GM21737 (cell line): ENCODE measurements at regions not wholly inside any gene's neighbourhood (a gene's known extent, or its start where the extent isn't known, plus 50 kb on each side); places are given as distances from the start of the nearest gene placed in this dataset.
"Not testable (repeated sequence)": the region's sequence is repeated elsewhere in the genome, so short reads cannot be mapped to it uniquely, and the experiment has no call there.

Experiments used
- ATAC-seq: cut with Tn5 transposase; IDR thresholded peaks from one replicate; pipeline ENCODE4 v1.9.1; 2021; ENCODE audit warnings: mild to moderate bottlenecking, moderate library complexity; ENCODE audit not compliant: unreplicated experiment

- ATAC-seq, result no peak
Measured at GRCh38 chr5:122599000-122599399, 175.9 kb upstream of the SNX2 start.

GRCh38 chr5:122600924-122601323, 174.0 kb upstream of the SNX2 start:
- ATAC-seq, result no peak

- no peak for ATAC-seq
Measured at GRCh38 chr5:122602700-122603099, 172.2 kb upstream of the SNX2 start.

- ATAC-seq, result no peak
Measured at GRCh38 chr5:122605236-122605635, 169.6 kb upstream of the SNX2 start.

GRCh38 chr5:122607818-122608217, 167.1 kb upstream of the SNX2 start:
- no peak for ATAC-seq

- no peak for ATAC-seq
Measured at GRCh38 chr5:122608222-122608621, 166.7 kb upstream of the SNX2 start.

GRCh38 chr5:122611406-122611805, 163.5 kb upstream of the SNX2 start:
- ATAC-seq, result no peak

GRCh38 chr5:122612901-122613300, 162.0 kb upstream of the SNX2 start:
- ATAC-seq, result no peak

GRCh38 chr5:122615146-122615545, 159.7 kb upstream of the SNX2 start:
- no peak for ATAC-seq

GRCh38 chr5:122615832-122616231, 159.0 kb upstream of the SNX2 start:
- ATAC-seq, result no peak

- ATAC-seq, result not testable (repeated sequence)
Measured at GRCh38 chr5:122618046-122618445, 156.8 kb upstream of the SNX2 start.

GRCh38 chr5:122620768-122621167, 154.1 kb upstream of the SNX2 start:
- not testable (repeated sequence) for ATAC-seq

GRCh38 chr5:122628714-122629113, 146.2 kb upstream of the SNX2 start:
- ATAC-seq, result not testable (repeated sequence)

GRCh38 chr5:122629121-122629677, 145.7 kb upstream of the SNX2 start:
- ATAC-seq, result no peak

- no peak for ATAC-seq
Measured at GRCh38 chr5:122638581-122638980, 136.3 kb upstream of the SNX2 start.

GRCh38 chr5:122639033-122639432, 135.8 kb upstream of the SNX2 start:
- ATAC-seq, result no peak

- ATAC-seq, result no peak
Measured at GRCh38 chr5:122639864-122640263, 135.0 kb upstream of the SNX2 start.

- no peak for ATAC-seq
Measured at GRCh38 chr5:122649080-122649479, 125.8 kb upstream of the SNX2 start.

- no peak for ATAC-seq
Measured at GRCh38 chr5:122653087-122654017, 121.5 kb upstream of the SNX2 start.

GRCh38 chr5:122656160-122656559, 118.7 kb upstream of the SNX2 start:
- ATAC-seq, result no peak

GRCh38 chr5:122656577-122656976, 118.3 kb upstream of the SNX2 start:
- no peak for ATAC-seq

- no peak for ATAC-seq
Measured at GRCh38 chr5:122661496-122662180, 113.2 kb upstream of the SNX2 start.
